BJ (cell line): ENCODE measurements at regions not wholly inside any gene's neighbourhood (a gene's known extent, or its start where the extent isn't known, plus 50 kb on each side); places are given as distances from the start of the nearest gene placed in this dataset.

Experiments used
- CTCF ChIA-PET: fragments of 350-600 bp; formaldehyde crosslinking; extraction: SDS; loops from one replicate; lab custom pipeline; 2021; ENCODE audit warnings: antibody characterized with exemption, inconsistent platforms; lab: Yijun Ruan, JAX
- POLR2A ChIA-PET: fragments of 300-600 bp; sonication (Branson Sonifier 250); formaldehyde crosslinking; extraction: SDS; loops from one replicate; lab custom pipeline; 2021; ENCODE audit warnings: antibody characterized with exemption; lab: Charles Lee
- DNase-seq: peaks from one replicate; pipeline ENCODE4 v3.0.0-alpha.2; 2011; ENCODE audit warnings: low read depth
- H3K27me3 ChIP-seq: 2 replicates; pipeline ENCODE4 v1.6.0; 2011; ENCODE audit warnings: low read length; ENCODE audit not compliant: control insufficient read depth, insufficient read depth
- H3K36me3 ChIP-seq: 2 replicates; pipeline ENCODE4 v1.5.1; 2011; ENCODE audit warnings: low read length; ENCODE audit not compliant: control insufficient read depth, insufficient read depth
- H3K4me3 ChIP-seq: 2 replicates; pipeline ENCODE4 v1.5.1; 2011; ENCODE audit warnings: low read depth, mild to moderate bottlenecking, control low read depth, low read length
- CTCF ChIP-seq: IDR thresholded peaks from 2 replicates; pipeline ENCODE4 v1.5.1; 2011; ENCODE audit warnings: low read depth, mild to moderate bottlenecking, control low read depth, inconsistent platforms, low read length, moderate library complexity; ENCODE audit not compliant: insufficient read depth

- ChIA-PET POLR2A (no interaction called here), CTCF (no interaction called here)
- DNase-seq = no peak
- H3K27me3 ChIP-seq = no peaks in the 10 kb centered on the region; the same call in 1 of the 2 replicates
- no peak overlapping the region for H3K4me3 ChIP-seq
- no peaks in the 10 kb centered on the region for H3K36me3 ChIP-seq
- TF ChIP-seq CTCF = no peak
Observed at GRCh38 chr9:107870927-107871680, 381.5 kb upstream of the KLF4 start.

GRCh38 chr9:107870221-107870620, 380.7 kb upstream of the KLF4 start:
- Histone ChIP-seq H3K36me3 (no peaks in the 10 kb centered on the region), H3K4me3 (no peak overlapping the region), H3K27me3 (no peaks in the 10 kb centered on the region)
- DNase-seq = no peak
- ChIA-PET POLR2A (no interaction called here), CTCF (interaction anchor here (1.1 kb wide), 1 partner anchor 9 kb away, joined by 3 read pairs; no protein-coding TSS in a partner anchor)
- TF ChIP-seq CTCF = no peak

- Histone ChIP-seq H3K36me3 (no peaks in the 10 kb centered on the region), H3K27me3 (no peaks in the 10 kb centered on the region), H3K4me3 (no peak overlapping the region)
- POLR2A ChIA-PET = no interaction called here
- CTCF ChIA-PET = interaction anchor here (1.1 kb wide), 1 partner anchor 8 kb away, joined by 3 read pairs; no protein-coding TSS in a partner anchor
- TF ChIP-seq CTCF = no peak
- no peak for DNase-seq
Observed at GRCh38 chr9:107869111-107869510, 379.5 kb upstream of the KLF4 start.

- CTCF ChIA-PET = interaction anchor here (0.7 kb wide), 1 partner anchor 12 kb away, joined by 3 read pairs; no protein-coding TSS in a partner anchor
- no peaks in the 10 kb centered on the region for H3K36me3 ChIP-seq
- no peak for TF ChIP-seq CTCF
- H3K4me3 ChIP-seq = no peak overlapping the region
- H3K27me3 ChIP-seq = no peaks in the 10 kb centered on the region
- POLR2A ChIA-PET = no interaction called here
- DNase-seq = no peak
Observed at GRCh38 chr9:107868186-107868585, 378.6 kb upstream of the KLF4 start.

DNA sequence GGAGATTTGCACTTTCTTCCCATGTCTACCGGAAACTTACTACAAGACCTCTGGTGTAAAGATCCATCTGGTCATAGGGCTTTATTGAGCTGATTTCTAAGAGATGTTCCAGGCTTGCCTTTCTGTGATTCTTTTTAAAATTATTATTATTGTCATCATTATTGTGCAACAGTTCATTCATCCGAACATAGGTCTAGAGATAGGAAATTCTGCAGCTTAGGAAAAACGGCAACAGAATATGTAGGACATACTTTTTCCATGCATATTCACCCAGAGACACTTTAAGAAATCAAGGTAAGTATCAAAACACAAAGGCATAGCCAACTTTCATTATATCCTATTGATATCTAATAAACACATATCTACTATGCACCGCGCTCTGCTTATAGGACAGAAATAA, 378.2 kb upstream of the KLF4 start:
- no peaks in the 10 kb centered on the region for H3K27me3 ChIP-seq
- no peaks in the 10 kb centered on the region for H3K36me3 ChIP-seq
- no peak for TF ChIP-seq CTCF
- ChIA-PET CTCF (no interaction called here), POLR2A (no interaction called here)
- no peak overlapping the region for H3K4me3 ChIP-seq
- no peak for DNase-seq
